BJ (cell line): ENCODE measurements at regions not wholly inside any gene's neighbourhood (a gene's known extent, or its start where the extent isn't known, plus 50 kb on each side); places are given as distances from the start of the nearest gene placed in this dataset.

Experiments
- CTCF ChIA-PET: fragments of 350-600 bp; formaldehyde crosslinking; extraction: SDS; loops from one replicate; lab custom pipeline; 2021; ENCODE audit warnings: antibody characterized with exemption, inconsistent platforms; lab: Yijun Ruan, JAX
- POLR2A ChIA-PET: fragments of 300-600 bp; sonication (Branson Sonifier 250); formaldehyde crosslinking; extraction: SDS; loops from one replicate; lab custom pipeline; 2021; ENCODE audit warnings: antibody characterized with exemption; lab: Charles Lee
- DNase-seq: peaks from one replicate; pipeline ENCODE4 v3.0.0-alpha.2; 2011; ENCODE audit warnings: low read depth
- H3K27me3 ChIP-seq: 2 replicates; pipeline ENCODE4 v1.6.0; 2011; ENCODE audit warnings: low read length; ENCODE audit not compliant: control insufficient read depth, insufficient read depth
- H3K36me3 ChIP-seq: 2 replicates; pipeline ENCODE4 v1.5.1; 2011; ENCODE audit warnings: low read length; ENCODE audit not compliant: control insufficient read depth, insufficient read depth
- H3K4me3 ChIP-seq: 2 replicates; pipeline ENCODE4 v1.5.1; 2011; ENCODE audit warnings: low read depth, mild to moderate bottlenecking, control low read depth, low read length
- TF ChIP-seq, protein P1 (sequence below): IDR thresholded peaks from 2 replicates; pipeline ENCODE4 v1.5.1; 2011; ENCODE audit warnings: low read depth, mild to moderate bottlenecking, control low read depth, inconsistent platforms, low read length, moderate library complexity; ENCODE audit not compliant: insufficient read depth

DNA sequence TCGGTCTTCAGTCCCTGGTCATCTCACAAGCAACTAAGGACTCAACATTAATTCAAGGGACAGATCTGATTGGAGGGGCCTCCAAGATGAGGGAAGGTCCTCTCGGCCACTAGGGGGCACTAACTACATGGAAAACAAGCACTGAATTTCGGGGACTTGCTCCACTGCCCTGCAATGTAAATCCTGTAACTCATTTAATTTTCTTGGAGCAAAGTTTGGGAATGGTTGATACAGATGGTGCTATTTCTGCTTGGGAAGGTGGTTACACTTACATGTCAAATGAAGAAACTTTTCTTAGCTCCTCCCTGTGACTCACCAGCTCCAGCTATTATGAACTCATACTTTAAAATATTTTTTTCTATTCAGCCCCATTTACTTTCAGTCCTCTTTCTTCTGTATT is 97.4 kb upstream of the KCNJ15 start:
- peak; percentile 61 for DNase-seq
- Histone ChIP-seq H3K4me3 (no peak overlapping the region), H3K36me3 (no peaks in the 10 kb centered on the region), H3K27me3 (no peaks in the 10 kb centered on the region; the same call in 1 of the 2 replicates)
- TF ChIP-seq, protein P1, sequence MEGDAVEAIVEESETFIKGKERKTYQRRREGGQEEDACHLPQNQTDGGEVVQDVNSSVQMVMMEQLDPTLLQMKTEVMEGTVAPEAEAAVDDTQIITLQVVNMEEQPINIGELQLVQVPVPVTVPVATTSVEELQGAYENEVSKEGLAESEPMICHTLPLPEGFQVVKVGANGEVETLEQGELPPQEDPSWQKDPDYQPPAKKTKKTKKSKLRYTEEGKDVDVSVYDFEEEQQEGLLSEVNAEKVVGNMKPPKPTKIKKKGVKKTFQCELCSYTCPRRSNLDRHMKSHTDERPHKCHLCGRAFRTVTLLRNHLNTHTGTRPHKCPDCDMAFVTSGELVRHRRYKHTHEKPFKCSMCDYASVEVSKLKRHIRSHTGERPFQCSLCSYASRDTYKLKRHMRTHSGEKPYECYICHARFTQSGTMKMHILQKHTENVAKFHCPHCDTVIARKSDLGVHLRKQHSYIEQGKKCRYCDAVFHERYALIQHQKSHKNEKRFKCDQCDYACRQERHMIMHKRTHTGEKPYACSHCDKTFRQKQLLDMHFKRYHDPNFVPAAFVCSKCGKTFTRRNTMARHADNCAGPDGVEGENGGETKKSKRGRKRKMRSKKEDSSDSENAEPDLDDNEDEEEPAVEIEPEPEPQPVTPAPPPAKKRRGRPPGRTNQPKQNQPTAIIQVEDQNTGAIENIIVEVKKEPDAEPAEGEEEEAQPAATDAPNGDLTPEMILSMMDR = peak; percentile 77
- POLR2A ChIA-PET = no interaction called here
- CTCF ChIA-PET = interaction anchor here (0.6 to 17.0 kb wide), 15 partner anchors 9 to 447 kb away, joined by 3 to 263 read pairs (median 3); no protein-coding TSS in a partner anchor

DNA sequence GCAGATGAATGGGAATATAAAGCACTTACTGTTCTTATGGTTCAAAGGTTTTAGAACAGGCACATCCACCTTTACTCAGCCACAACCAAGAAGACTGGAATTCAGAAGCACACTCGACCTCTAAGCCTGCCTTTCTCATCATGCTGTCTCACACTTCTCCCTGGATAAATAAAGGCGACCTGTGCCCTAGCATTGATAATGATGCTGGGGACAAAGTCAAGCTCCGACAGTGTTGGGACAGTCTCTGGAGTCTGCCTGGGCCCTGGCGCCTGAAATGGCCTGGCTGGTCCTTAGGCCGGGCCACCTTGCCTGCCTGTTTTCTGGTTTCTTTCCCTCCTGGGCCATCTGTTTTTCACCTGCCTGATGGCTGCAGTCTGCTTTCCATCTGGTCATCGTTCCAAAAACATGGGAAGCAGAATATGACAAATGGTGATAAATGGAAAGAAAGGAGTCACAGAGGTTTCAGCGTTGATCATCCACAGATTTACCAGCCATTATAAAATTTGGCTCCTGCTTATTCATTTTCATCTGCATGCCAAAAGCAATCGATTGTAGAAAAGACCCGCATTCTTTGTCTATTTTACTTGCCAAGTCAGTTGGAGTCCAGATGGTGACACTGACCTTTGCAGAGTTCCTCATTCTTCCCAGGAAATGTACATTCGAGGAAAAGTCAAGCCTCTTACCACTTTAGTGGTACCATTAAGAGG is 91.2 kb upstream of the KCNJ15 start:
- Histone ChIP-seq H3K36me3 (no peaks in the 10 kb centered on the region), H3K27me3 (no peaks in the 10 kb centered on the region; the same call in 1 of the 2 replicates), H3K4me3 (no peak overlapping the region)
- ChIA-PET CTCF (interaction anchor here (0.6 to 17.0 kb wide), 5 partner anchors 14 to 478 kb away, joined by 3 to 263 read pairs (median 3); no protein-coding TSS in a partner anchor), POLR2A (no interaction called here)
- DNase-seq = peak; percentile 50
- TF ChIP-seq, protein P1 = no peak

DNA sequence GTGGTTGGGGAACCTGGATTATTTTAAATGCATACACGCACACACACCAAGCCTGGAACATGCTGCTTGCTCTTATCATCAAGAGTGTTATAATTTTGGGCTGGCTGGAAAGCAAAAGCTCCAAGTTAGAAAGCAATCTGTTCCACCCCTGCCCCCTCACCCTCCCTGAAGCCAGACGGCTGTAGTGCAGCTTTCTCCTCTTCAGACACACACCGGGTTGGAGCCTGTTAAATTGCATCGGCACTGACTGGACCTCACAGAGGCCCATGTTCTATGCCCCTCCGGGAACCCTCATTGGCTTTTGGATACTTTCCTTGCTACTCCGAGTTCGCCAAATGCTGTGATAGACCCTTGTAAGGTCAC is 90.6 kb upstream of the KCNJ15 start:
- ChIA-PET CTCF (interaction anchor here (0.6 to 17.0 kb wide), 9 partner anchors 9 to 479 kb away, joined by 3 to 263 read pairs (median 3); no protein-coding TSS in a partner anchor), POLR2A (interaction anchor here (0.6 kb wide), 1 partner anchor 1736 kb away, joined by 3 read pairs; no protein-coding TSS in a partner anchor)
- Histone ChIP-seq H3K4me3 (no peak overlapping the region), H3K27me3 (no peaks in the 10 kb centered on the region; the same call in 1 of the 2 replicates), H3K36me3 (no peaks in the 10 kb centered on the region)
- TF ChIP-seq, protein P1 = no peak
- no peak for DNase-seq

DNA sequence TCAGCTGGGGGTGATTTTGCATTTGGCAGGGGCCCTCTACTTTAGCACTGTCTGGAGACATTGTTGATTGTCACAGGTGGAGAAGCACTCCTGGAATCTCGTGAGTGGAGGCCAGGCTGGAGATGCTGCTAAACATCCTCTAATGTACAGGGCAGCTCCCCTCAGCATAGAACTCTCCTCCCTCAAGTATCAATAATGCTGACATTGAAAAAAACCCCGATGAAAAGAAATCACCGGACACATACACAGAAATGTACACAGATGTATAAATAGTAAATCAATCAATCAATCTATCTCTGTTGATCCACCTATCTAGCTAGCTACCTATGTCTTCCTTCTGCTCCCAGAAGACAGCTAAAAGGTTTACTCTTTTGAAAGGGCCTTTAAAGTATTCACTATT is 89.4 kb upstream of the KCNJ15 start:
- DNase-seq = no peak
- Histone ChIP-seq H3K36me3 (no peaks in the 10 kb centered on the region), H3K27me3 (no peaks in the 10 kb centered on the region; the same call in 1 of the 2 replicates), H3K4me3 (no peak overlapping the region)
- ChIA-PET POLR2A (no interaction called here), CTCF (interaction anchor here (0.6 to 17.0 kb wide), 10 partner anchors 10 to 493 kb away, joined by 3 to 263 read pairs (median 4); no protein-coding TSS in a partner anchor)
- TF ChIP-seq, protein P1 = no peak

DNA sequence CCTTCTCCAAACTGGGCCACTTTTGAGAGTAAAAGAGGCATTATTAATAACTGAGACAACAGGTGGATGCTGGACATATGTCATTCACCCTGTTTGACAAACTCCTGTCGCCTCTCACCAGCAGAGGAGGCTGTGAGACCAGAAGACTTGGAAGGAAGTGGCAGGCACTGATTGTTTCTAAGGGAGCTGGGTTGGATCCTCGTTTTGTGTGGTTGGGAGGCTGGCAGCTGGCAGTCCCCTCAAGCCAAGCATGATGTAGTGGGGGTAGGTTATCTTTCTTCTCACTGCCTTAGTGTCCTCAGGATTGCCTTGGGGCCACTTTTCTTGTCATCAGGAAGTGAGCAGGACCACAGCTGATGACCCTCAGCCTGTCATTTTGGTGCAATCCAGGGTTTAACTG is 86.5 kb upstream of the KCNJ15 start:
- Histone ChIP-seq H3K27me3 (no peaks in the 10 kb centered on the region), H3K4me3 (no peak overlapping the region), H3K36me3 (no peaks in the 10 kb centered on the region)
- TF ChIP-seq, protein P1 = 0 out of 2 replicates have a peak, but pooled peaks have one; percentile 26
- ChIA-PET POLR2A (no interaction called here), CTCF (interaction anchor here (0.6 to 17.0 kb wide), 10 partner anchors 10 to 411 kb away, joined by 3 to 263 read pairs (median 4); no protein-coding TSS in a partner anchor)
- no peak for DNase-seq
